Activated B cell treated with CpG ODN at 0.5 μM for 24 hours (primary cell): ENCODE measurements at regions not wholly inside any gene's neighbourhood (a gene's known extent, or its start where the extent isn't known, plus 50 kb on each side); places are given as distances from the start of the nearest gene placed in this dataset.

Source experiments
- ATAC-seq: fragments of 200-7000 bp; cut with Tn5 transposase; one replicate; pipeline ENCODE4 v1.10.0; 2021; ENCODE audit warnings: low read depth, mild to moderate bottlenecking, moderate library complexity
- CTCF ChIA-PET: fragments of 350-600 bp; sonication (Branson Sonifier 250); formaldehyde crosslinking; loops from one replicate; lab custom pipeline; 2021; ENCODE audit warnings: antibody characterized with exemption; lab: Charles Lee
- POLR2A ChIA-PET: fragments of 350-600 bp; sonication (Branson Sonifier 250); formaldehyde crosslinking; loops from one replicate; lab custom pipeline; 2021; ENCODE audit warnings: antibody characterized with exemption; lab: Charles Lee
- DNase-seq: peaks from one replicate; pipeline ENCODE4 v3.0.0; 2022
- H3K27ac Mint-ChIP-seq: one replicate; pipeline ENCODE4 v1.8.0; 2020; ENCODE audit warnings: mixed read lengths
- H3K27me3 Mint-ChIP-seq: one replicate; pipeline ENCODE4 v1.8.0; 2021; ENCODE audit warnings: mixed read lengths
- H3K36me3 Mint-ChIP-seq: one replicate; pipeline ENCODE4 v1.8.0; 2021; ENCODE audit warnings: low read depth, mixed read lengths
- H3K4me1 Mint-ChIP-seq: one replicate; pipeline ENCODE4 v1.8.0; 2021; ENCODE audit warnings: mixed read lengths
- H3K4me3 Mint-ChIP-seq: one replicate; pipeline ENCODE4 v1.8.0; 2020; ENCODE audit warnings: mild to moderate bottlenecking, mixed read lengths
- H3K9me3 Mint-ChIP-seq: one replicate; pipeline ENCODE4 v1.8.0; 2020; ENCODE audit warnings: mixed read lengths
- intact Hi-C: fragments of 100-400 bp; cut with micrococcal nuclease; formaldehyde crosslinking; loops from one replicate; pipeline ENCODE4 v1.15.1; 2024
- TF ChIP-seq, protein P1 (sequence below): fragments of 200-600 bp; IDR thresholded peaks from one replicate; pipeline ENCODE4 v1.8.0; 2022; ENCODE audit warnings: antibody characterized with exemption, mild to moderate bottlenecking

DNA sequence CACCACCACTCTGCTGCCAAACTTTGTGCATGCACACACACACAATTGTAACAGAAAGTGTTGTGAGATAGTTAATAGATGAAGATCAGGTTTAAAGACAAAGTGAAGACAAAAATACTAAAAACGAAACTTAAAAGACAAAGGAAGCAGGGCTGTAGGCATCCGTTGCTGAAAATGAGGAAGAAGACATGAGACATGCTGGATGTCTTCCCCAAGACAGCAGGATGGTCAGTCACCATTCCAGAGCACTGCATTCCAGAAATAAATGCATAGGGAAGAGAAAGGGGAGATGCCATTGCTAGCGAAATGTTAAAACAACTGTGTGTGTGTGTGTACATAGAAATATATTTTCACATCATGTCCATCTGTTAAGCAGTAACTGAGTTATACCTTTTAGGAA lies 520.1 kb downstream of the SUCLA2 start:
- TF ChIP-seq, protein P1, sequence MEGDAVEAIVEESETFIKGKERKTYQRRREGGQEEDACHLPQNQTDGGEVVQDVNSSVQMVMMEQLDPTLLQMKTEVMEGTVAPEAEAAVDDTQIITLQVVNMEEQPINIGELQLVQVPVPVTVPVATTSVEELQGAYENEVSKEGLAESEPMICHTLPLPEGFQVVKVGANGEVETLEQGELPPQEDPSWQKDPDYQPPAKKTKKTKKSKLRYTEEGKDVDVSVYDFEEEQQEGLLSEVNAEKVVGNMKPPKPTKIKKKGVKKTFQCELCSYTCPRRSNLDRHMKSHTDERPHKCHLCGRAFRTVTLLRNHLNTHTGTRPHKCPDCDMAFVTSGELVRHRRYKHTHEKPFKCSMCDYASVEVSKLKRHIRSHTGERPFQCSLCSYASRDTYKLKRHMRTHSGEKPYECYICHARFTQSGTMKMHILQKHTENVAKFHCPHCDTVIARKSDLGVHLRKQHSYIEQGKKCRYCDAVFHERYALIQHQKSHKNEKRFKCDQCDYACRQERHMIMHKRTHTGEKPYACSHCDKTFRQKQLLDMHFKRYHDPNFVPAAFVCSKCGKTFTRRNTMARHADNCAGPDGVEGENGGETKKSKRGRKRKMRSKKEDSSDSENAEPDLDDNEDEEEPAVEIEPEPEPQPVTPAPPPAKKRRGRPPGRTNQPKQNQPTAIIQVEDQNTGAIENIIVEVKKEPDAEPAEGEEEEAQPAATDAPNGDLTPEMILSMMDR, result no peak
- no peak for ATAC-seq
- ChIA-PET POLR2A (no interaction called here), CTCF (no interaction called here)
- Mint-ChIP-seq H3K4me3 (no peak overlapping the region), H3K27ac (no peak overlapping the region), H3K9me3 (no peaks in the 10 kb centered on the region), H3K4me1 (no peaks in the 10 kb centered on the region), H3K36me3 (no peaks in the 10 kb centered on the region), H3K27me3 (no peaks in the 10 kb centered on the region)
- intact Hi-C loops, result no loop called here
- DNase-seq, result no peak

- Mint-ChIP-seq H3K27me3 (no peaks in the 10 kb centered on the region), H3K9me3 (no peaks in the 10 kb centered on the region), H3K36me3 (no peaks in the 10 kb centered on the region), H3K4me1 (no peaks in the 10 kb centered on the region), H3K27ac (no peak overlapping the region), H3K4me3 (no peak overlapping the region)
- DNase-seq (no peak), ATAC-seq (no peak)
- TF ChIP-seq, protein P1, result no peak
- ChIA-PET POLR2A (no interaction called here), CTCF (no interaction called here)
- intact Hi-C loops, result no loop called here
Observed at GRCh38 chr13:47480121-47480520, 521.0 kb downstream of the SUCLA2 start.

DNA sequence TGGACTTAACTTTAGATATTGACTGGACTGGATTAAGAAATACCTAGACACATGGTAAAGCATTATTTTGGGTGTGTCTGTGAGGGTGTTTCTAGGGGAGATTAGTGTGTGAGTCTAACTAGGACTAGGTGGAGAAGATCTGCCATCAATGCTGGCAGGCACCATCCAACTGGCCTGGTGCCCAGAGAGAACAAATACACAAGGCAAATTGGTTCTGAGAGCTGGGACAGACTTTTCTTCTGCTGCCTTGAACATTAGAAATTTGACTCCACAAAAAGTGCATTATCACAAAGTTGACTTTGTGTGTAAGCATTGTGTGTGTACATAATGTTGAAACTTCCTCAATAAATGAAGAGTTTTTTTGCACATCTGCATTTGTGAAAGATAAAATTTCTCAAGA lies 522.1 kb downstream of the SUCLA2 start:
- ChIA-PET POLR2A (no interaction called here), CTCF (no interaction called here)
- ATAC-seq, result no peak
- Mint-ChIP-seq H3K4me3 (no peak overlapping the region), H3K9me3 (no peaks in the 10 kb centered on the region), H3K36me3 (no peaks in the 10 kb centered on the region), H3K27ac (no peak overlapping the region), H3K27me3 (no peaks in the 10 kb centered on the region), H3K4me1 (no peaks in the 10 kb centered on the region)
- TF ChIP-seq, protein P1, result no peak
- DNase-seq, result no peak
- intact Hi-C loops, result no loop called here

DNA sequence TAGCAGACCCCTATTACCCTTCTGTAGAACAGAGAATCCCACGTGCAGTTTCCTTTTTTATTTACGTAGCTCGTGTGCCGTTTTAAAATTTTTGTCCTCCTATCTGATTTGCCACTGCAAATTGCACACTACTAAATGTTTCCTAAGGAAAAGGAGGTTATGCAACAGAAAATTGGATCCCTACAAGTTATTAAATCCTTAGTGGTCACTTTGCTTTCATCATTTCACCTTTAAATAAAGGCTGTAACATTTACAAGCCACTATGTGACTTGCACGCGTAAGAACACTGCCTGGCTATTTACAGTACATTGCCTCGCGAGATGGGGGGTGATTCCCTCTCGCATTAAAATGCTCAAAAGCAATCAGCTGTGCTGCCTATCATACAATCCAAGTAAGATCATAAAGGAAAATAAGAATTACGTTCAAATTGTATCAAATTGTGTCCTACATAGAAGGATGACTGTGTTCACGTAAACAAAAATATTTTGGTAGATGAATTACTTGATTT lies 525.6 kb downstream of the SUCLA2 start:
- TF ChIP-seq, protein P1, result no peak
- DNase-seq (no peak), ATAC-seq (no peak)
- CTCF ChIA-PET, result no interaction called here
- no peaks in the 10 kb centered on the region for H3K9me3 Mint-ChIP-seq
- H3K4me1 Mint-ChIP-seq, result no peaks in the 10 kb centered on the region
- H3K36me3 Mint-ChIP-seq, result no peaks in the 10 kb centered on the region
- H3K27me3 Mint-ChIP-seq, result no peaks in the 10 kb centered on the region
- POLR2A ChIA-PET, result no interaction called here
- no peak overlapping the region for H3K4me3 Mint-ChIP-seq
- H3K27ac Mint-ChIP-seq, result no peak overlapping the region
- intact Hi-C loops, result no loop called here

GRCh38 chr13:47474839-47475238 lies 526.2 kb downstream of the SUCLA2 start:
- H3K4me3 Mint-ChIP-seq, result no peak overlapping the region
- no peaks in the 10 kb centered on the region for H3K36me3 Mint-ChIP-seq
- no peak for DNase-seq
- H3K27ac Mint-ChIP-seq, result no peak overlapping the region
- POLR2A ChIA-PET, result no interaction called here
- no peaks in the 10 kb centered on the region for H3K9me3 Mint-ChIP-seq
- TF ChIP-seq, protein P1, result no peak
- no peaks in the 10 kb centered on the region for H3K4me1 Mint-ChIP-seq
- intact Hi-C loops, result no loop called here
- CTCF ChIA-PET, result no interaction called here
- ATAC-seq, result no peak
- H3K27me3 Mint-ChIP-seq, result no peaks in the 10 kb centered on the region
